Loucy (cell line): ENCODE measurements at regions not wholly inside any gene's neighbourhood (a gene's known extent, or its start where the extent isn't known, plus 50 kb on each side); places are given as distances from the start of the nearest gene placed in this dataset.
"Not testable (repeated sequence)": the region's sequence is repeated elsewhere in the genome, so short reads cannot be mapped to it uniquely, and the experiment has no call there.

Experiments used
- H2AFZ ChIP-seq: fragments of 200-600 bp; sonication (generic); 2 replicates; pipeline ENCODE4 v1.6.0; 2016; ENCODE audit warnings: antibody characterized with exemption, mild to moderate bottlenecking, low read length, moderate library complexity
- H3F3A ChIP-seq: fragments of 200-600 bp; 2 replicates; pipeline ENCODE4 v1.6.0; 2016; ENCODE audit warnings: antibody characterized with exemption, low read depth, mild to moderate bottlenecking
- H3K27me3 ChIP-seq: fragments of 200-600 bp; sonication (generic); 2 replicates; pipeline ENCODE4 v1.6.1; 2014; ENCODE audit warnings: low read length, mild to moderate bottlenecking; ENCODE audit not compliant: insufficient read depth, poor library complexity, severe bottlenecking
- H3K36me3 ChIP-seq: fragments of 200-600 bp; sonication (generic); 2 replicates; pipeline ENCODE4 v1.6.1; 2016; ENCODE audit warnings: low read length; ENCODE audit not compliant: insufficient read depth
- H3K4me1 ChIP-seq: fragments of 200-600 bp; sonication (generic); 2 replicates; pipeline ENCODE4 v1.5.1; 2014; ENCODE audit warnings: low read length, mild to moderate bottlenecking; ENCODE audit not compliant: insufficient read depth, poor library complexity, severe bottlenecking
- H3K4me2 ChIP-seq: fragments of 200-600 bp; sonication (generic); 2 replicates; pipeline ENCODE4 v1.6.0; 2014; ENCODE audit warnings: antibody characterized with exemption, low read length, low read depth, mild to moderate bottlenecking; ENCODE audit not compliant: poor library complexity, severe bottlenecking
- H3K4me3 ChIP-seq: fragments of 200-600 bp; sonication (generic); 2 replicates; pipeline ENCODE4 v1.5.1; 2014; ENCODE audit warnings: low read length, mild to moderate bottlenecking, mixed read lengths; ENCODE audit not compliant: poor library complexity, severe bottlenecking
- H3K79me2 ChIP-seq: fragments of 200-600 bp; sonication (generic); 2 replicates; pipeline ENCODE4 v1.6.1; 2014; ENCODE audit warnings: low read length; ENCODE audit not compliant: insufficient read depth
- H3K9ac ChIP-seq: fragments of 200-600 bp; sonication (generic); 2 replicates; pipeline ENCODE4 v1.6.0; 2014; ENCODE audit warnings: mild to moderate bottlenecking, low read depth, low read length, moderate library complexity; ENCODE audit not compliant: poor library complexity, severe bottlenecking
- H3K9me2 ChIP-seq: fragments of 200-600 bp; sonication (generic); replicated peaks from 2 replicates; pipeline ENCODE4 v1.6.1; 2016; ENCODE audit warnings: low read depth, low read length, mixed read lengths
- H3K9me3 ChIP-seq: fragments of 200-600 bp; sonication (generic); 2 replicates; pipeline ENCODE4 v1.6.1; 2014; ENCODE audit warnings: mild to moderate bottlenecking, antibody characterized with exemption, low read length, low read depth; ENCODE audit not compliant: insufficient read depth
- H4K20me1 ChIP-seq: fragments of 200-600 bp; sonication (generic); 2 replicates; pipeline ENCODE4 v1.6.0; 2014; ENCODE audit warnings: antibody characterized with exemption, low read length, mild to moderate bottlenecking; ENCODE audit not compliant: insufficient read depth, poor library complexity, severe bottlenecking
- CTCF ChIP-seq: fragments of 200-600 bp; sonication (generic); conservative IDR thresholded peaks from 2 replicates; pipeline ENCODE4 v1.5.1; 2014; ENCODE audit warnings: mild to moderate bottlenecking, antibody characterized with exemption, low read length
- EZH2phosphoT487 ChIP-seq: fragments of 200-600 bp; IDR thresholded peaks from 2 replicates; pipeline ENCODE4 v1.6.1; 2018; ENCODE audit warnings: antibody characterized with exemption, mild to moderate bottlenecking, moderate library complexity, borderline replicate concordance

- H3K4me1 ChIP-seq, H3K27me3 ChIP-seq, H3K79me2 ChIP-seq, H3K4me3 ChIP-seq, H3K36me3 ChIP-seq, H4K20me1 ChIP-seq, H3K9me3 ChIP-seq, H3K4me2 ChIP-seq, H3F3A ChIP-seq, H3K9me2 ChIP-seq, H2AFZ ChIP-seq, H3K9ac ChIP-seq: not testable (repeated sequence)
These were observed 166.1 kb upstream of the CCZ1B start for GRCh38 chr7:6992133-6992532.

GRCh38 chr7:6995026-6995425, 169.0 kb upstream of the CCZ1B start:
- H3K4me2 ChIP-seq, H3K9me3 ChIP-seq, H3F3A ChIP-seq, H3K9me2 ChIP-seq, H3K79me2 ChIP-seq, H3K4me3 ChIP-seq, H3K9ac ChIP-seq, H3K27me3 ChIP-seq, H3K36me3 ChIP-seq, H2AFZ ChIP-seq, H3K4me1 ChIP-seq, H4K20me1 ChIP-seq: not testable (repeated sequence)

DNA sequence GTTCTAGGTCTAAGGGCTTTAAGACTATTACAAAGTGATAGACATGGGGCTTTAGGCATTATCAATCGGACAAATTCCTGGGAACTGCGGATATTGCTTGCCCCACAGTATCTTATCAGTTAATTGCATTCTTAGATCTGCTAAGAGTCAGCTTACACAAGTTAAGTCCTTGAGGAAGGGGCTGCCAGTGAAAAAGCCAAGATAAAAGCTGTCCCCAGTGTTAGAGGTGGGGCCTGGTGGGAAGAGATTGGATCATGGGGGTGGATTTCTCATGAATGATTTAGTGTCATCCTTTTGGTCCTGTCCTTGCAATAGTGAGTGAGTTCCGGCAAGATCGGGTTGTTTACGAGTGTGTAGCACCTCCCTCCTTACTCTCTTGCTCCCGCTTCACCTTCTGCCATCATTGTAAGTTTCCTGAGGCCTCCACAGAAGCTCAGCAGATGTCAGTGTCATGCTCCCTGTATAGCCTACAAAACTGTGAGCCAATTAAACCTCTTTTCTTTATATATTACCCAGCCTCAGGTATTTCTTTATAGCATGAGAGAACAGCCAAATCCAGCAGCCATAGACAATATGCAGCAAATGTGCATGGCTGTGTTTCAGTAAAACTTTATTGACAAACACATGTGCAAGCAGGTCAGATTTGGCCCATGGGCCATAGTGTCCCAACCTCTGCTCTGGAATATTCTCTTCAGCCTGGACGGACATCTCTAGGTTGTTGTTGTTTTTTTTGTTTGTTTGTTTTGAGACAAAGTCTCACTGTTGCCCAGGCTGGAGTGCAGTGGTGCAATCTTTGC, 169.6 kb upstream of the CCZ1B start:
- H3K9me3 ChIP-seq, H2AFZ ChIP-seq, H3K36me3 ChIP-seq, H3K9me2 ChIP-seq, H3K9ac ChIP-seq, H3K79me2 ChIP-seq, H3K4me3 ChIP-seq, H3K4me2 ChIP-seq, H3K27me3 ChIP-seq, H3F3A ChIP-seq, H3K4me1 ChIP-seq, H4K20me1 ChIP-seq: not testable (repeated sequence)

GRCh38 chr7:6999067-6999666, 173.1 kb upstream of the CCZ1B start:
- H3K9me3 ChIP-seq, H3K9ac ChIP-seq, H3K9me2 ChIP-seq, H3F3A ChIP-seq, H3K4me1 ChIP-seq, H3K79me2 ChIP-seq, H4K20me1 ChIP-seq, H2AFZ ChIP-seq, H3K4me3 ChIP-seq, H3K27me3 ChIP-seq, H3K36me3 ChIP-seq, H3K4me2 ChIP-seq: not testable (repeated sequence)

DNA sequence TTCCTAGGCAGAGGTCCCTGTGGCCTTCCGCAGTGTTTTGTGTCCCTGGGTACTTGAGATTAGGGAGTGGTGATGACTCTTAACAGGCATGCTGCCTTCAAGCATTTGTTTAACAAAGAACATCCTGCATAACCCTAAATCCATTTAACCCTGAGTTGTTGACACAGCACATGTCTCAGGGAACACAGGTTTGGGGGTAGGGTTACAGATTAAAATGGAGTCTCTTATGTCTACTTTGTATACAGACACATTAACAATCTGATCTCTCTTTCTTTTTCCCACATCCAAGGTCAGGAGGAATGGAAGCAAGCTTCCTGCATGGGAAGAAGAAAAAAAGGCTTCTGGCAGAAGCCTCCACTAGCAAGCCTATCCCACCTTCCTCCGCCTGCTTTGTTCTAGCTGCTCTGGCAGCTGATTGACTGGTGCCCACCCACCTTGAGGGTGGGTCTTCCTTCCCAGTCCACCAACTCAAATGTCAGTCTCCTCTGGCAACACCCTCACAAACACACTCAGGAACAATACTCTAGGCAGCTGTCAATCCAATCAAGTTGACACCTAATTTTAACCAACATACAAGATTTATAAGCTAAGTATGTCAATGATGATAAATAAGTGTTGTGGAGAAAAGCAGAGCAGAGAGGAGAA, 176.5 kb upstream of the CCZ1B start:
- no peaks in the 10 kb centered on the region for H3F3A ChIP-seq
- H3K4me3 ChIP-seq = no peak overlapping the region
- no peaks in the 10 kb centered on the region for H4K20me1 ChIP-seq
- no peak overlapping the region for H3K9ac ChIP-seq
- TF ChIP-seq EZH2phosphoT487 = no peak
- TF ChIP-seq CTCF = no peak
- no peak overlapping the region for H3K4me2 ChIP-seq
- no peaks in the 10 kb centered on the region for H3K9me2 ChIP-seq
- no peak overlapping the region for H2AFZ ChIP-seq
- H3K36me3 ChIP-seq = no peaks in the 10 kb centered on the region
- H3K9me3 ChIP-seq = no peaks in the 10 kb centered on the region
- H3K27me3 ChIP-seq = no peaks in the 10 kb centered on the region
- no peaks in the 10 kb centered on the region for H3K4me1 ChIP-seq
- no peaks in the 10 kb centered on the region for H3K79me2 ChIP-seq
